Nephron (organoid): ENCODE measurements at regions not wholly inside any gene's neighbourhood (a gene's known extent, or its start where the extent isn't known, plus 50 kb on each side); places are given as distances from the start of the nearest gene placed in this dataset.

Experiments used
- H3K27ac Mint-ChIP-seq, 3 experiments: 2 replicates each; pipeline ENCODE4 v1.8.0; 2020; ENCODE audit warnings: mixed read lengths in 3 of 3, mild to moderate bottlenecking in 2 of 3, moderate library complexity in 1 of 3
- H3K27me3 Mint-ChIP-seq: 2 replicates; pipeline ENCODE4 v1.8.0; 2021; ENCODE audit warnings: low read depth, mild to moderate bottlenecking, moderate library complexity, mixed read lengths
- H3K36me3 Mint-ChIP-seq: 2 replicates; pipeline ENCODE4 v1.8.0; 2020; ENCODE audit warnings: low read depth, mixed read lengths
- H3K4me1 Mint-ChIP-seq: 2 replicates; pipeline ENCODE4 v1.8.0; 2020; ENCODE audit warnings: mixed read lengths
- H3K4me3 Mint-ChIP-seq, 3 experiments: 2 replicates each; pipeline ENCODE4 v1.8.0; 2020; ENCODE audit warnings: mild to moderate bottlenecking in 3 of 3, mixed read lengths in 3 of 3, moderate library complexity in 2 of 3
- H3K9me3 Mint-ChIP-seq: 2 replicates; pipeline ENCODE4 v1.8.0; 2020; ENCODE audit warnings: mixed read lengths
- TF ChIP-seq, protein P1 (sequence below), 3 experiments: fragments of 200-600 bp; sonication (generic); IDR thresholded peaks; one replicate each; pipeline ENCODE4 v1.5.0; 2021; ENCODE audit warnings: antibody characterized with exemption in 3 of 3; ENCODE audit not compliant: unreplicated experiment in 3 of 3

DNA sequence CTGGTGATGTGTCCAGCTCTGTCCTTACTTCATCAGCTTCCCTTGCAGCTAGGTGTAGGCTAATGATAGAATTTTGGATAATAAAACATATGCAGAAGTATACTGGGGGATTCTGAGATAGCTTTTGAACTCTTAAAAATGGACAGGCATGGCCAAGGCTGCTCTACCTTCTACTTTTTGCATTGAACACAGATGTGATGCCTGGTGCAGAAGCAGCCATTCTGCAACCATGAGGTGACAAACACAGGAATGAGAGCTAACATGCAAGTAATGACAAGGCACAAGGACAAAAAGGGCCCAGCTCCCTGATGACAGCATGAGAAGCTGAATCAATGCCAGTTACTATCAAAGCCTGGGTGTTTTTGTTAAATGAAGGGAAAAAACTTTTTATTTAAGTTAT lies 686.5 kb upstream of the AUTS2 start:
- TF ChIP-seq, protein P1, sequence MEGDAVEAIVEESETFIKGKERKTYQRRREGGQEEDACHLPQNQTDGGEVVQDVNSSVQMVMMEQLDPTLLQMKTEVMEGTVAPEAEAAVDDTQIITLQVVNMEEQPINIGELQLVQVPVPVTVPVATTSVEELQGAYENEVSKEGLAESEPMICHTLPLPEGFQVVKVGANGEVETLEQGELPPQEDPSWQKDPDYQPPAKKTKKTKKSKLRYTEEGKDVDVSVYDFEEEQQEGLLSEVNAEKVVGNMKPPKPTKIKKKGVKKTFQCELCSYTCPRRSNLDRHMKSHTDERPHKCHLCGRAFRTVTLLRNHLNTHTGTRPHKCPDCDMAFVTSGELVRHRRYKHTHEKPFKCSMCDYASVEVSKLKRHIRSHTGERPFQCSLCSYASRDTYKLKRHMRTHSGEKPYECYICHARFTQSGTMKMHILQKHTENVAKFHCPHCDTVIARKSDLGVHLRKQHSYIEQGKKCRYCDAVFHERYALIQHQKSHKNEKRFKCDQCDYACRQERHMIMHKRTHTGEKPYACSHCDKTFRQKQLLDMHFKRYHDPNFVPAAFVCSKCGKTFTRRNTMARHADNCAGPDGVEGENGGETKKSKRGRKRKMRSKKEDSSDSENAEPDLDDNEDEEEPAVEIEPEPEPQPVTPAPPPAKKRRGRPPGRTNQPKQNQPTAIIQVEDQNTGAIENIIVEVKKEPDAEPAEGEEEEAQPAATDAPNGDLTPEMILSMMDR (IDR thresholded peaks at IDR 0.05; ENCODE audit: unreplicated experiment in 3 of 3) = no peak
- Mint-ChIP-seq H3K4me1 (no peaks in the 10 kb centered on the region), H3K36me3 (no peaks in the 10 kb centered on the region), H3K9me3 (peaks cover 13% of the 10 kb centered on the region), H3K27me3 (peaks cover 29% of the 10 kb centered on the region), H3K27ac (no peak overlapping the region), H3K4me3 (no peak overlapping the region)

DNA sequence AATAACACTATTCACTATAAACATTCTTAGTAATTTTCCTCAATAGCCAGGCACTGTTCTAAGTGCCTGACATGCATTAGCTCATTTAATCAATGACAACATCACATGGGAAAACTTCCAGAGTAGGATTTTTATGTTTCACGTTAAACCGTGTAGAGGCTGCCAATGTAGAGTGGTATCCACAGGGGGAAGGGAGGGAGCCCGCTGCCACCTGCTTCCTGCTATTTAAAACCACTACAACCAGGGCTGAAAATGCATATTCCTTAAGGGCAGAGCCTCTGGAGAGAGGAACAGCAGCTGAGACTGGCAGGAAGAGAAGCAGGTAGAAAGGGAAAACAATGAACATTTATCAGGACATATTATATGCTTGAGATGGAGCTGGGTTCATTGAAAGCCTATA lies 684.3 kb upstream of the AUTS2 start:
- Mint-ChIP-seq H3K27ac (no peak overlapping the region), H3K36me3 (no peaks in the 10 kb centered on the region), H3K4me3 (no peak overlapping the region), H3K27me3 (peaks cover 26% of the 10 kb centered on the region), H3K4me1 (no peaks in the 10 kb centered on the region), H3K9me3 (peaks cover 22% of the 10 kb centered on the region)
- TF ChIP-seq, protein P1 (IDR thresholded peaks at IDR 0.05; ENCODE audit: unreplicated experiment in 3 of 3) = no peak

DNA sequence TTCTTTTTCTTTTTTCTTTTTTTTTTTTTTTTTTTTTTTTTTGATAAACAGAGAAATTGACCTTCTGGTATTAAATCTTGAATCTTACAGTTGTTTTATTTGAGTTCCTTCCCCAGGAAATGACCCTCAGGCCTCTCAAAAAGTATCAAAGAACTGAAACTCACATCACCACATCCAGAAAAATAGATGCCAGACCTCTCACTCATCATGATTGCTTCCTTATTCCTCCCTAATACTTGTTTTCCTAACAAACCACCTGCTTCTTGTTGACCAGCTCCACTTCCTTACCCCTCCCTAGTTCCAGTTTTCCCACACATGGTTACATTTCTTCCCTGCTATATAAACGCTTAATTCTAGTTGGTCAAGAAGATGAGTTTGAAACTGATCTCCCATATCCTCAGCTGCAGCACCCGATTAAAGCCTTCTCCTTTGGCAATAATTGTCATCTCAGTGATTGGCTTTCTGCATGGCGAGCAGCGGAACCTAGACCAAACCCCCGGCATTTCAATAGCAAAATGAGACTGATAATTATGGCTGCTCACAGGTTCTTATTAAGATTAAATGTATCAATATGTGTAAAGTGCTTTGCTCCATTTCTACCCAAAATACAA lies 681.1 kb upstream of the AUTS2 start:
- Mint-ChIP-seq H3K27me3 (peaks cover 12% of the 10 kb centered on the region), H3K27ac (no peak overlapping the region), H3K4me1 (no peaks in the 10 kb centered on the region), H3K9me3 (peaks cover 22% of the 10 kb centered on the region), H3K4me3 (no peak overlapping the region), H3K36me3 (peaks cover 3% of the 10 kb centered on the region)
- TF ChIP-seq, protein P1 (IDR thresholded peaks at IDR 0.05; ENCODE audit: unreplicated experiment in 3 of 3) = no peak

DNA sequence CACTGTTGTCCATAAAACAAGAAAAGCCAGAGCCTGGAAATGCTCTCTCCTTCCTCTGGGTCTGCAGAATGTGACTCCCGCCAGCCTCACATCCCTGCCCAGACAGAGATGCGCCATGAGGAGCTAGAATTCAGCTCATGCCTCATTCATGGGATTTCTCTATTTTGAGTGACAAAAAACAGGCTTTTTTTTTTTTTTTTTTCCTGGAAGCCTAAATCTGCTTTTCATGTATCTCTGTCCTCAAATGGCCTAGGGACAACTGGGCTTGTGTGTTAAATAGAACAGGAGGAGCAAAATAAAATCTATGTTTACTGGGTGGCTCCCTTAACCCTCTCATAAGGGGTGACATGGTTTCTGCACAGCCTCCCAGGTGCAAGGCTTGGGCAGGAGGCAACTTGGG lies 679.7 kb upstream of the AUTS2 start:
- H3K4me3 Mint-ChIP-seq = no peak overlapping the region
- TF ChIP-seq, protein P1 (IDR thresholded peaks at IDR 0.05; ENCODE audit: unreplicated experiment in 3 of 3) = no peak
- no peak overlapping the region for H3K27ac Mint-ChIP-seq
- no peaks in the 10 kb centered on the region for H3K4me1 Mint-ChIP-seq
- H3K9me3 Mint-ChIP-seq = peaks cover 28% of the 10 kb centered on the region
- H3K27me3 Mint-ChIP-seq = peaks cover 2% of the 10 kb centered on the region
- H3K36me3 Mint-ChIP-seq = peaks cover 3% of the 10 kb centered on the region

DNA sequence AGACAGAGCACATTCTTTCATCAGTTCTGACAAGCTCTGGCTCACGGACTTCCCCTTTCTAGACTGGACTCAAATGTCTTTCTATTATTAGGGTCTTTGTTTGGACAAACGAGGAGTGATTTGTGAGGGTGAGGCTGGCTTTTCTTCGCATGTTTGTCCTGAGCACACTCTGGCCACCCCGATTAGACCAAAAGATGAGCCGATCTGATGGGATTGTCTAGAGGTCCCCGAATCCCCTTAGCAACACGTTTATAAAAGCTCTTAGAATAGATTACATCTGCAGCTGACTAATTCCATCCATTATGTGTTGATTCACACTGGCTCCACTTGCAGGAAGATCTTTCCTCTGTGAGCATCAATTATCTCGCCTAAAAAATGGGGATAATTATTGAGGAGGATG lies 675.4 kb upstream of the AUTS2 start:
- Mint-ChIP-seq H3K4me3 (no peak overlapping the region), H3K27ac (no peak overlapping the region), H3K36me3 (peaks cover 3% of the 10 kb centered on the region), H3K27me3 (peaks cover 13% of the 10 kb centered on the region), H3K9me3 (peaks cover 19% of the 10 kb centered on the region), H3K4me1 (no peaks in the 10 kb centered on the region)
- TF ChIP-seq, protein P1 (IDR thresholded peaks at IDR 0.05; ENCODE audit: unreplicated experiment in 3 of 3) = no peak

DNA sequence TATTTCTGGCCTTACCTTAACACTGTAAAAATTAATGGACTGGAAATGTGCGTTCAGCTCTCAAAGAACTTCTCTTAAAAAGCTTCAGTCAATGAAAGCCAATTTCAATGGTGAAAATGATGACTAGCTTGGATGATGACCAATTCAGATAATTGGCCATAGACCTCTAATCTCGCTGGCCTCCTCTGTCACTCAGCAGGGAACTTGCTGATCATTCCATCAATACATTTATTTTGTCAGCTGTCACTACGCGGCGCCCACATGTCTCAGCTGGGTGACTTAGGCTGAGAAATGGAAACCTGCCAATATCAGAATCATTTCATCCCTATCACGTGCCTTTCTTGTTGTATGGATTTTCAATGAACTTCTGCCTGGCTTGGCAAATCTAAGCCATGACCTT lies 673.0 kb upstream of the AUTS2 start:
- H3K4me1 Mint-ChIP-seq = no peaks in the 10 kb centered on the region
- TF ChIP-seq, protein P1 (IDR thresholded peaks at IDR 0.05; ENCODE audit: unreplicated experiment in 3 of 3) = no peak
- no peak overlapping the region for H3K27ac Mint-ChIP-seq
- H3K27me3 Mint-ChIP-seq = peaks cover 18% of the 10 kb centered on the region
- peaks cover 3% of the 10 kb centered on the region for H3K36me3 Mint-ChIP-seq
- peaks cover 11% of the 10 kb centered on the region for H3K9me3 Mint-ChIP-seq
- H3K4me3 Mint-ChIP-seq = no peak overlapping the region
